ENCODE measurements at regions not wholly inside any gene's neighbourhood (a gene's known extent, or its start where the extent isn't known, plus 50 kb on each side); places are given as distances from the start of the nearest gene placed in this dataset.
A peak's percentile ranks its signal among the peaks of the same experiment; 100 is the strongest.

DNA sequence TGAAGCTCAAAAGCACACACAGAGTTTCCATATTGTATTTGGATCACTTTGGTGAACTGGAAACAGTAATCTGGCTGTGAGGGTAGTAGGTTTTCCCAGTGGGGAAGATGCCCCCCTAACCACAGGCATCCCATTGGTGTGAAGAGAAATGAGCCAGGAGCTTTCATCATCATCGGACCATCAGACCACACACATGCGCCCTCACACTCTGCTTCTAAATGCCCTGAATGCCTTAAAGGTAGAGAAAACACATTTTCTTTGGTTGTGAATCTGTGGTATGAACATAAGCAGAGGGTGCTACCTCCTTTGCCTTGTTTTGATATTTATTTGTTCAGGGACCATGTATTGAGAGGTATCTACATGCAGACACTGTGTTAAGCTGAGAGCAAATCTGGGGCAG lies 79.0 kb upstream of the DNAH14 start:
- no peak for DNase-seq

DNA sequence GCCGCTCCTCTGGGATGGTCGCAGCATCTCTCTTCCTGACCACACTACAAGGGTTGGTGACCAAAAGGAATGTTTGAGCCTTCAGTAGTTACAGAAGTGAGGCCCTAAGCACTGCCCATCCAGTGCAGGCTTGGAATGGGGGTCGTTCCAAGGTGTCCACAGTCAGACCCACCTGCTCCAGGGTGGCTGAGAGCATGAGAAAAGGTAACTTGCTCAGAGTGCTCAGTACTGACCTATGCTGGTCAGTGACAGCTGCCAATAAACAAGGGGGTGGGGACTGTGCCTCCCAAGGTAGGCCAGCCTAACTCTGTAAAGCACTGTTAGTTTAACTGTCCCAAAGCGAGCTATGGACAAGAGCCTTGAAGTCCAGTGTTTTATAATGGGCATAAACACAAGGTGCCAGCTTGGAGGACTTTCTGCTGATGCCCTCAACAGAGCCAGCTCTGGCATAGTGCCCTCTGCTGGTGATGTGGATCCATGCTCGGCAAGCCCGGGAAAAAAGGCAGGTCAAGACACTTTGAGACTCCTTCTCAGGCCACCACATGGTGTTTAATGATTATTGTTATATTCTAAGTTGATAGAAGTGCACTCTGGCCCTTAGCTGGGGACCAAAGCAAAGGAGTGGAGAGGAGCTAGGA lies 78.1 kb upstream of the DNAH14 start:
- DNase-seq, result peak in 1 of 2 donors; percentile 47

DNA sequence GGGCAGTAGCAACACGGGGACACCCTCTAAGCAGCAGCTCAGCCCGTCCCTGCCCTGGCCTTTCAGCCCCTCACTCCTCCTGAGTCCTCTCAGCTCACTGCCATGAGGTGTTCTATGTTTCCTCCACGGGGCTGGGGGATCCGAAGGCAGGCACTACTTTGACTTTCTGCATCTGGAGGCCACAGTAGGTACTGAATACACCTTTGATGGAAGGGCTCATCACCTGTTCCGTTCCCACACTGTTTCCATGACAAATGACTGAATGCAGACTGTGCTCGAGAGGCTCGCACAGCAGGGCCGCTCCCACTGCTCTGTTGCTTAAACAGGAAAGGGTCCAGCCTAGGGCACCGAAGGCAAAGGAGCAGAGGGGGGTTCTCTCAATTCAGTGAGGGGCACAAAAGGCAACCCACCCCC lies 77.6 kb upstream of the DNAH14 start:
- DNase-seq, result no peak

DNA sequence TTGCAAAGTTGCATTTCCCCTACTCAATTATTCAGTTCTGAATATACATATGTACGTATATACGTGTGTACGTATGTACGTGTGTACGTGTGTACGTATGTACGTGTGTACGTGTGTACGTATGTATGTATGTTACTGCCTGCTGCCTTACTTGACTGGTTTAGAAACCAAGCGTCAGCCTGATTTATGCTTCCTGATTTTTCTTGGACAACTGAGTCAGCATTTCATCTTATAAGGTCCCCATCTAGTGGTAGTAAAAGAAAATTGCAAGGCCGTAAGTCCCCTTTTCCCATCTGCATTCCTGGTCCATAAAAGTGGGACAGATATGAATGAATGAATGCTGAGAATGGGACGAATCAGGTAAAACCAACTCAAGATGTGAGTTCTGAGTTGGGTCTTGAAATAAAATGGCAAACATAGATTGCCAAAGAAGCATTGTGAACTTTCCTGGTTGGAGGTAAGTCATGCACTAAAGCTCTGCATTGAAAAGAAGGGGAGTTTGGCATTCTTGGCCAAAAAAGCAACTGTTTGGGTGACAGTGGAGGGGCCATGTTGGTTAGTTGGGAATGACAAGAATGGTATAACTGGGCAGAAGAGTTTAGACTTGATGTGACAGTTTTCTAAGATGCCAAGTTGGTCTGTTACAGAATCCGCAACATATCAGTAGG lies 76.4 kb upstream of the DNAH14 start:
- DNase-seq, result peak in 1 of 2 donors; percentile 70

DNA sequence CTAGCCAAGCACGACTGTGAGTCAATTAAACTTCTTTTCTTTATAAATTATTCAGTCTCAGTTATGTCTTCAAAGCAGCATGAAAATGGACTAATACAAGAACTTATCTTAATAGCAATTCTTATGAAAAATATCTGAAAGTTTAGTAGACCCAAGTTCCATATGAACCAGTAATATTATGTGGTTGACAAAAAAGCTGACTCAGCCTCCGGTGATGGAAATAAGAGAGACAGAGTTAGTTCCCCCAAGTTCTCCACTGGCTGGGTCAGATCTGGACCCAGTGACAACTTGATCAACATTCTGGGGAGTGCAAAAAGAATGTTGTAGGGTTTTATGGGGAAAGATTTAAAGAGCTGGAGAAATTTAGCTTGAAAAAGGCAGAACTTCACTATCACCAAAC lies 72.5 kb upstream of the DNAH14 start:
- DNase-seq, result no peak

DNA sequence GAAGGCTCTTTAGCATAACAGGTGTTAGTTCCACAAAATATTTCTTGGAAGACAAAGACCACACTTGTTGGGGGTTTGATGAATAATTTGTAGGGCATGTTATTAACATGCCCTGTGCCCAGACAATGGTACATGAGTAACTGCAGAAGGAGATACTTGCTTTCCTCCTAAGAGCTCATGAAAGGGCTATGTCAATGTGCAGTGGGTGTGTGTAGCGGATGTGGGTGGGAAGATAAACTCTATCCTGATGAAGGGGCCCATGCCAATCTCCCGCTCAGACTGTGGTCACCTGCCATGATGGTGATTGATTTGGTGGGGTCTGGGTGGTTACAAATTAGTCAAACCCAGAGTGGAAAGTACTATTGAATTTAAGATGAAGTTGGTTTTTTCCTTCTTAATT lies 69.8 kb upstream of the DNAH14 start:
- no peak for DNase-seq

DNA sequence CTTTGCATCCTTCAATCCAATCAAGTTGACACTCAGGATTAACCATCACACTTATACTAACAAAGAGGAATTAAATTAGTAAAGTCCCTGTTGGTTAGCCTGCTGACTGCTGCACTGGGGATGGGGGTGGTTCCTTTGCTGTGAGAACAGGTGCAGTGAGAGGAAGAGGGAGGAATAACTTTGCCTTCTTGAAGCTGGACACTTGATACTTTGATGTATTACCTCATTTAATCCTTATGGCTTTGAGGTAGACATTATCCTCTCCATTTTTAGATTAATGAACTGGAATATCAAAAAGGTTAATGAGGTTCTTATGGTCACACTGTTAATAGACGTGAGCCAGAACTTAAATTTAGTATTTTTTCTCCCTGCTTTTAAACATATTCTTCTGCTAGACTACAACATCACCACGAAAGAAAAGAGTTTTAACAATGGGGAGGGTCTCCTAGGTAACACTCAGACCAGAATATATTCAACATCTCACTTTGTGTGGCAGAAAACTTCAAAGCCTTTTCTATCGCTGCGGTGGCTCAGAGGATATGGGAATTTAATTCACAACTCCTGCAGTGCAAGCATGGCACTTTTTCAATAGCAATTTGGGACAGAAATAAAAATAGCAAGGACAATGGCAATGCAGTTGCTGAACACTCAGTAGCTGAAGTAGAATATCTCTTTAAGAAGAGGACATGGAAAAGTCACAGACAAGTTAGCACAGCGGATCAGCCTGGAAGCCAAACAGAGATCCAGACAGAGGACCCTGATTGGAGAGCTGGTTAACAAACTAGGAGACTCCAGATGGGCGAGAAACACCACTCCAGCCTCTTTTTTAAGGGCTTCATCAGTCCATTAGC lies 68.8 kb upstream of the DNAH14 start:
- DNase-seq, result peak in 1 of 2 donors; percentile 10

DNA sequence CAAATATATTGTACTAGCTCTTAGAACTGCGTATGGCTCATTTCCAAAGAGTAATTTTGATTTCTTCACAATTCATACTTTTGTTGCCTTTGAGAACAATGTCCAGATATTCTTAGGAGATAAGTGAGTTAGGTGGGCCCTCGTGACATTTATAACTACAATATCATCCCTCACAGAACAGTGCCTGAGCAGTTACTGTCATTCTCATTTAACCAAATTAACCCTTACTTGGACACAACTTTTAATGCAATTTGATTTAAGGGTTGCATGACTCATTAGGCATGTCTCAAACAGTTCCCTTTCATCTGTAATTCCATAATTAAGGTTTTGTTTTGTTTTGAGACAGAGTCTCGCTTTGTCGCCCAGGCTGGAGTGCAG lies 68.1 kb upstream of the DNAH14 start:
- DNase-seq, result no peak

DNA sequence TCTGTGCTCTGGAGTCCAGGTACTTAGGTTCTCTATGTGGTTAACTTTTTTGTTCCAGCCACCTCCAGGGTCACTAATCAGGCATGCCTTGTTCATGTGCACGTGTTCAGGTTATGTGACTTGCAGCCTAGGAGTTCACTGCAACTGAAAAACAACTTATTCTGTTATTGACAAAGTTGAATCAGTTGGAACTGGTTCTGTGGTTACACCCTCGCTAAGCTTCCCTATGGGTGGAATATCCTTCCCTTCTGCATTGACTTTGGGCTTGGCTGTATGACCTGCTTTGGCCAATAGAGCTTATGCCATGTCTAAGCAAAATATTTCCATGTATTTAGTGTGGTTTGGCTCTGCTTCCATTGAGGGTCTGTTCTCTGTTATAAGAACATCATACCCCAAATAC lies 66.0 kb upstream of the DNAH14 start:
- no peak for DNase-seq

DNA sequence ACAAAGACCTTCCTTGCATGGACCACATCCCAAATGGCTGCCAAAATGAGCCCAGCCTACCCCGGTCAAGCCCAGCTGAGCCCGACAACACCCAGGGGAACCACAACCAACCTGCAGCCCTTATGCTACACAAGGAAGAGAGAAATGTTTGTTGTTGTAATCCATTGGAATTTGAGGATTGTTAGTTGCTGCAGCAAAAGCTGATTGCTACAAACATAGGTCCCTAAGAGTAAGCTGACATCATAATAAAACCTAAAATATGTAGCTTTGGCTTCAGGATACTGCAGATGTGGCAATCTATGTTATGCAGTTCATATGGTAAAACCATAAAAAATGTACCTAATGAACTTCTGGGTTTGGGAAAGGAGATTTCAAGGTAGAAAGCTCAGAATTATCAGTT lies 65.5 kb upstream of the DNAH14 start:
- DNase-seq, result no peak

DNA sequence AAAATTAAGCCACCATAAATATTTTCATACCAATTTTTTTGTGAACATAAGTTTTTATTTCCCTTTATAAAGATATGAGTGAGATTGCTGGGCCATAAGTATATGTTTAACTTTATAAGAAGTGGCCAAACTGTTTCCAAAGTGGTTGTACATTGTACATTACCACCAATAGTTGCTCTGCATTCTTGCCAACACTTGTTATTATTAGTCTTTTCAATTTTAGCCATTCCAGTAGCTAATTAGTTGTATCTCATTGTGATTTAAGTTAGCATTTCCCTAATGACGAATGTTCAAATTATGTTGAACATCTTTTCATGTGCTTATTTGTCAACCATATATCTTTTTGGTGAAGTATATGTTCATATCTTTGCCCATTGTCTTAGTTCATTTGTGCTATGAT lies 64.0 kb upstream of the DNAH14 start:
- DNase-seq, result no peak

DNA sequence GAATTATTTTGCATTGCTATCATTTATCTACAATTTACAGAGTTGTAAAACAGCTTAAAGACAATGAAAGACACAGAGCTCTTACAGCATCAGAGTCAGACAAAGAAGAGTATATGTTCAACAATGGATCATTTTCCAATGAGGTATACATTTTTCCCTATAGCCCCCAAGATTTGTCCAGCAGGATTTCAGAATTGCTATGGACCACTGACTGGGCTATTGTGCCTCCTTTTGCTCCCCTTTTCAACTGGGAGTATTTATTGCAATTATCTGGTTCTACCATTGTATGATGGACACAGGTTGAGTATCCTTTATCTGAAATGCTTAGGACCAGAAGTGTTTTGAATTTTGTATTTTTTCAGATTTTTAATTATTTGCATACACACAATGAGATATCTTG lies 62.5 kb upstream of the DNAH14 start:
- no peak for DNase-seq

DNA sequence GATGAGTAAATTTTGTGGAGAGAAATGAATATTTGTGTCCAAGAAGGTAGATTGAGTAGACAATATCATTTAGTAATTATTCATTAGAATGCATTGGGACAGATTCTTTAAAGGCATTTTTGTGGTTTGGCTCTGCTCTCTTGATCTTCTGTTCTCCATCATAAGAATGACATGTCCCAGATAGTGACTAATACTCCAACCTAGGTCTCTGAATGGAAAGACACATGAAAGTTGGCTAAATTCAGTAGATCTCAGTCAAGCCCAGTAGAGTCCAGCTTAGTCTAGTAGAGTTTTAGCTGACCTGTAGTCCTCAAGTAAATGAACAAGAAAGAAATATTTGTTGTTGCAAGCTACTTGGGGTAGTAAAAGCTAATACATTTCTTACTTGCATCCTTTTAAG lies 61.8 kb upstream of the DNAH14 start:
- DNase-seq, result no peak

DNA sequence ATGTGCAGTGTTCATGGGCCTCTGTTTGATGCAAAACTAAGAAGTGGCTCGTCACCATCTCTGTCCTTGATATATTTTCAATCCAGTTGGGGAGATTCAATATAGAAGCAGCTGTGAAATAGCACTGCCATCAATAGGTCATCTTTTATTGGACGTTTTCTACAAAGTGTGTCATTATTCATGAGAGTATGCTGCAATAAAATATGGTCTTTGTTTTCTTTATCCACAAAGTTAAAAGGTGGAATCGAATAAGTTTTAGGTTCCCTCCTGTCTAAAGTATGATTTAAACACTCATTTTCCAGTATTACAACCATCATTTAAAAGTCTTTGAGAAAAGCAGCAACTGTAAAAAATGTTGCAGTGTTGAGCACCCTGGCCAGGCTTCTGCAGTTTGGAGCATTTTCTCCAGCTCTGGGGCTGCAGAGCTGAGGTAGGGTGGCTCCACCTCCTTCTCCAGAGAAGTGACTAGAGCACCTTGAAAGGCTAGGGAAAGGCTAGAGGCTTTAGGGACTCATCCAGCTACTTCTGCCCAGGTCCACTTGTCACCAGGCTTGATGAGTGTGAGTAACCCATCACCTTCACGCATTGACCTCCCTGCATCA lies 56.5 kb upstream of the DNAH14 start:
- DNase-seq, result no peak

DNA sequence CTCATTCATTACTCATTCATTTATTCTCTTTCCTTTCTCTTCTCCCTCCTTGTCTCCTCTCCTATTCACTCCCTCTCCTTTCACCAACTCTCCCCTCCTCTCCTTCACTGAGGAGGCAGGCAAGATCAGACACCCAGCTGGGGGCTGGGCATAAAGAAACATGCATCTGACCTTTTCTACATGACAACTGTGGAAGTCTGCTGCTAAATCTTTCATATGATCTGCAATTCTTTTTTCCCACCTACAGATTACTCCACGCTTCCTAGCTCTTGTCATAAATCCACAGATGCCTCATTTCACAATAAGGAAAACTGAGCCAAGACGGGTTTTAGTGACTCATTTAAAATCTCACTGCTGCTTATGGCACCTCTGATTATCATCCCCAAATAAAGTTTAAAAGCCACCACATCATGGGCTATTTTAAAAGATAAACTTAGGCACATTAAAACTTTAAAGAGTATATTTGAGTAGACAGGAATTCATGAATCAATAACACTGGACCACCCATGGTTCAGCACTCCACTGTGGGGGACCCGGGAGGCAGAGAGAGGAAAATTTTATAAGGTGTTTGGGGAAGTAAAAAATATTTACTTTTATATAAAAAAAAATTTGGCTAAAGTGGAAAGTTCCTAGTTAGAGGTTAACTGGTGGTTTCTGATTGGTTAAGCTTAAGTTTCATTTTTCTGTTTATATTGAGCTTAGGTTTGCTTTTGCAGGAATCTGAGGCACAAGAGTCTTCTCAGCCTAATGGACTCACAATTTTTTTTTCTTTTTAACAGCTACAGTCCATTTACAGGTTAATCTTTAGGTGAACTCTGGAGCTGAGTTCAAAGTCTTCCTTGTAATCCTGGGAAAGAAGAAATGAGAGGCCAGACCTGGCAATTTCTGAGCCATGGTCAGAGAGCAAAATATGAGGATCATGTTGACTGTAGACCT lies 55.8 kb upstream of the DNAH14 start:
- peak in 1 of 2 donors; percentile 7 for DNase-seq

DNA sequence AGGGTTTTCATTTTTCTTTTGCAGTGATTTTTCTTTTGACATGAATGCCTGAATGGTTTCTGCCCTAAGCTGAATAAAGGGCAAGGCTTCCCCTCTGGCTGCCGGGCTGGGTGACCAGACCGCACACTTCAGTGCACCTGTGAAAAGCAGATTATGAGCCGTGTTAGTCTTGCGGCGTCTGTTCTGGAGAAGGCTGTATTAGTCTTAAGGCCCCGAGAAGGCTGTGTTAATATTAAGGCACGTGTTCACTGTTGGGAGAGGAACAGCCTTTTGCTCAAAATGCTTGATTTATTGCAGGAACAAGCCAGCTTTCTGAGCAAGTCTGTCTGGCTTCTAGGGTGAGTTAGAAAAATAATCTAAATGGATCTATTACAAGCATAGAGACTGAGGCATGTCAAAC lies 54.7 kb upstream of the DNAH14 start:
- DNase-seq, result no peak

DNA sequence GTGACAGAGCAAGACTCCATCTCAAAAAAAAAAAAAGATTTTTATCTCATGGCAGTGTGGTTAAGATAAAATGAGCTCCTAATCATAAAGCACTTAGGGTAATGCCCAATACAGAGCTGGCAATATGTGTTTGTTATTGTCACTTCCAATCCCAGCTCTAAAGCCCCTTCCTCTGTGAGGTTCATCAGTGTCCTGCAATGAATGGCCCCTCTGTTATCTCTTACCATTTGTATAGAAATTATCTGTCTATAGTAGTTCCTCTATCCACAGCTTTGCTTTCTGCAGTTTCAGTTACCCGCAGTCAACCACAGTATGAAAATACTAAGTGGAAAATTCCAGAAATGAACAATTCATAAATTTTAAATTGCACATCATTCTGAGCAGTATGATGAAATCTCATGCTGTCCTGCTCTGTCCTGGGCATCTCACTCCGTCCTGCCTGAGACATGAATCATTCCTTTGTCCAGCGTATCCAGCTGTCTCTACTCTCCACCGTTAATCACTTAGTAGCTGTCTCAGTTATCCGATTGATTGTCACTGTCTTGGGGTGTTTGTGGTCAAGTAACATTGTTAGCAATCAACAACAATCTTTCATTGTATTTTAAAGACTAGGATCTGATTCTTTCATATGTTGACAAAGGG lies 50.2 kb upstream of the DNAH14 start:
- DNase-seq, result no peak
